ENCODE measurements at regions not wholly inside any gene's neighbourhood (a gene's known extent, or its start where the extent isn't known, plus 50 kb on each side); places are given as distances from the start of the nearest gene placed in this dataset.

DNA sequence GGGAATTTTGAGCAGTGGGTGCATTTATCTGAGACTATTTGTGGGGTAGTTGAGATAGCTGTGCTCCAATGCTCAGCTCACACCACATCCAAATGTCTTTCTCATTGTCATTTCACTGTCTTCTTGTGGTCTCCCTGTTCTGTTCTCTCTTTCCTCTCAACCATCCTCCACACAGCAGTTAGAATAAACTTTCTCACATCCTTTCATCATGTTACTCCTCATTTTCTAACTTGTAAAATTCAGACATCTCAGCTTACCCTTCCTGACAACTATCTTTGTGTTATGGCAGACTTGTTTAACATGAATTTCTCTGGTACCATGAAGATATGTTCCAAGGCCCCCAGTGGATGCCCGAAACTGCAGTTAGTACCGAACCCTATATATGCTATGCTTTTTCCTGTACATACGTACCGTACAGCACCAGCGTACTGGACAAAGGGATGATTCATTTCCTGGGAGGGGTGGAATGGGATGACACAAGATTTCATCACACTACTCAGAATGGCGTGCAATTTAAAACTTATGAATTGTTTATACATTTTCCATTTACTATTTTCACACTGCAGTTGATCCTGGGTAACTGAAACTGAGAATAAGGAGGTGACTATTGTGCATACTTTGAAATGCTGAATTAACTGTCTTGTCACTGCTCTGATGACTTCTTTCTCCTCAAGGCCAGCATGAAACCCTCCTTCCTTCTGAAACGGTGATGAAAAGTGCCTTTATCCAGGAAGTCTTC is 177.1 kb upstream of the SLC38A2 start:
- no peak for TF ChIP-seq TAF1 (IDR thresholded peaks at IDR 0.05; ENCODE audit: borderline replicate concordance, low read depth, low read length)
- TF ChIP-seq POLR2AphosphoS5 (IDR thresholded peaks at IDR 0.05; ENCODE audit: low read depth, low read length), result no peak

Measured in GM12892 (cell line).